Neural progenitor cell (in vitro differentiated cells): ENCODE measurements at regions not wholly inside any gene's neighbourhood (a gene's known extent, or its start where the extent isn't known, plus 50 kb on each side); places are given as distances from the start of the nearest gene placed in this dataset.

Source experiments
- CTCF ChIP-seq: fragments of 200-600 bp; sonication (generic); IDR thresholded peaks from 2 replicates; pipeline ENCODE4 v1.5.1; 2017; ENCODE audit warnings: antibody characterized with exemption, mild to moderate bottlenecking
- EZH2 ChIP-seq: fragments of 200-600 bp; sonication (generic); IDR thresholded peaks from 2 replicates; pipeline ENCODE4 v1.6.1; 2017; ENCODE audit warnings: antibody characterized with exemption, mild to moderate bottlenecking, moderate library complexity
- EZH2phosphoT487 ChIP-seq: fragments of 200-600 bp; sonication (generic); IDR thresholded peaks from 2 replicates; pipeline ENCODE4 v1.6.1; 2017; ENCODE audit warnings: antibody characterized with exemption

DNA sequence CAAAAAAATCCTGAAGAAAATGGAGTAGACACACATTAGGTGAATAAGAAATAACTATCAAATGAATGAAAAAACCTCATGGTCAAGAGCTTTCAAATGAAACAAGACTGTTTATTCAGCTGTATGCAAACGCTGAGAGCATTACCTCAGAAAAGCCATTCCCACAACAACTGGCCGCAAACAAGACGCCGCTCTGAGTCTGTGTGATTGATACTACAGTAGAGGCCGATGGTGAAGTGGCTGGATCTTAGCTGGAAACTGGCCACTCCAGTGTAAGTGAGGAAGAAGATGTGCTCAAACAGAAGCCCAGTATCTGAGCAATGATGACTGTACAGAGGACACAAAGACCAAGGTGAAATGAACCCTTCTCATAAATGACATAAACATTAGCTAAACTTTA, 252.4 kb upstream of the GHITM start:
- no peak for TF ChIP-seq CTCF
- no peak for TF ChIP-seq EZH2
- TF ChIP-seq EZH2phosphoT487 = no peak
